Cardiac fibroblast (primary cell): ENCODE measurements at regions not wholly inside any gene's neighbourhood (a gene's known extent, or its start where the extent isn't known, plus 50 kb on each side); places are given as distances from the start of the nearest gene placed in this dataset.

ENCODE experiments used
- DNase-seq, 2 donors: peaks; one replicate each; pipeline versions ENCODE4 v3.0.0 to v3.0.0-alpha.2; 2010; ENCODE audit warnings: low read depth in 2 of 2
- H3K4me3 ChIP-seq, 2 donors: replicated peaks in 1 of 2; 1 replicate in 1 of 2; 2 replicates in 1 of 2; pipeline ENCODE4 v1.5.1; 2011; ENCODE audit warnings: low read depth in 2 of 2, low read length in 2 of 2, mild to moderate bottlenecking in 2 of 2, moderate library complexity in 1 of 2
- CTCF ChIP-seq: IDR thresholded peaks from one replicate; pipeline ENCODE4 v1.5.1; 2011; ENCODE audit warnings: low read depth, mild to moderate bottlenecking, low read length, inconsistent platforms

- H3K4me3 ChIP-seq, result no peak overlapping the region
- DNase-seq, result no peak
- no peak for TF ChIP-seq CTCF
Observed at GRCh38 chr1:187157552-187157951, 328.8 kb downstream of the PLA2G4A start.

- no peak for TF ChIP-seq CTCF
- H3K4me3 ChIP-seq, result no peak overlapping the region
- DNase-seq, result no peak
Observed at GRCh38 chr1:187167555-187167954, 338.8 kb downstream of the PLA2G4A start.

- TF ChIP-seq CTCF, result no peak
- no peak for DNase-seq
Observed at GRCh38 chr1:187168297-187168696, 339.5 kb downstream of the PLA2G4A start.

GRCh38 chr1:187185389-187185788, 356.6 kb downstream of the PLA2G4A start:
- DNase-seq, result no peak
- H3K4me3 ChIP-seq, result no peak overlapping the region
- no peak for TF ChIP-seq CTCF

More at GRCh38 chr1:187168297-187168696, 339.5 kb downstream of the PLA2G4A start:
- no peak overlapping the region for H3K4me3 ChIP-seq

GRCh38 chr1:187197685-187198084, 368.9 kb downstream of the PLA2G4A start:
- no peak overlapping the region for H3K4me3 ChIP-seq
- no peak for DNase-seq
- no peak for TF ChIP-seq CTCF

GRCh38 chr1:187203257-187203656, 374.5 kb downstream of the PLA2G4A start:
- DNase-seq, result peak in 1 of 2 donors; percentile 2

More at GRCh38 chr1:187203257-187203656, 374.5 kb downstream of the PLA2G4A start:
- TF ChIP-seq CTCF, result no peak
- no peak overlapping the region for H3K4me3 ChIP-seq
